ENCODE measurements at regions not wholly inside any gene's neighbourhood (a gene's known extent, or its start where the extent isn't known, plus 50 kb on each side); places are given as distances from the start of the nearest gene placed in this dataset.

DNA sequence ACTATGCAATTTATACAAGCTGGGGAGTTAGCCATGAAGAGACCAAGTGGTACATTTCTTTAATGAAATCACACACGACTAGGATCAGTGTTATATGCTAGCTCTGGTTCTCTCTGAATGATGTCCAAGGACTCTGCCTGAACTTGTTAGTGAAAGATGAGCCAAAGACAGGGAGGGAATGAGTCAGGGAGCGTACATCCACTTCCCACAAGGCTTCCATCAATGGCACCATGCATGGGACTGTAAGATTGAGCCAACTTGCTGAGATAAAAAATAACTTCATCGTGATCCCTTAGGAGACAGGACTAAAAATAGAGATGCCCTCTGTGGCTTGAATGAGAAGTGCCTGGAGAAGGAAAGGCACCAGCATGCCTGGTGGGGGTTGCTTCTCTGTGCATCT, 629.7 kb downstream of the ACTR3B start:
- no peaks in the 10 kb centered on the region for H3K4me1 Mint-ChIP-seq (ENCODE audit: low read depth)
- ChIA-PET CTCF (no interaction called here), POLR2A (no interaction called here)
- no peak overlapping the region for H3K27ac Mint-ChIP-seq
- intact Hi-C loops (cut with micrococcal nuclease) = no loop called here
- no peak for ATAC-seq
- TF ChIP-seq, protein P1, sequence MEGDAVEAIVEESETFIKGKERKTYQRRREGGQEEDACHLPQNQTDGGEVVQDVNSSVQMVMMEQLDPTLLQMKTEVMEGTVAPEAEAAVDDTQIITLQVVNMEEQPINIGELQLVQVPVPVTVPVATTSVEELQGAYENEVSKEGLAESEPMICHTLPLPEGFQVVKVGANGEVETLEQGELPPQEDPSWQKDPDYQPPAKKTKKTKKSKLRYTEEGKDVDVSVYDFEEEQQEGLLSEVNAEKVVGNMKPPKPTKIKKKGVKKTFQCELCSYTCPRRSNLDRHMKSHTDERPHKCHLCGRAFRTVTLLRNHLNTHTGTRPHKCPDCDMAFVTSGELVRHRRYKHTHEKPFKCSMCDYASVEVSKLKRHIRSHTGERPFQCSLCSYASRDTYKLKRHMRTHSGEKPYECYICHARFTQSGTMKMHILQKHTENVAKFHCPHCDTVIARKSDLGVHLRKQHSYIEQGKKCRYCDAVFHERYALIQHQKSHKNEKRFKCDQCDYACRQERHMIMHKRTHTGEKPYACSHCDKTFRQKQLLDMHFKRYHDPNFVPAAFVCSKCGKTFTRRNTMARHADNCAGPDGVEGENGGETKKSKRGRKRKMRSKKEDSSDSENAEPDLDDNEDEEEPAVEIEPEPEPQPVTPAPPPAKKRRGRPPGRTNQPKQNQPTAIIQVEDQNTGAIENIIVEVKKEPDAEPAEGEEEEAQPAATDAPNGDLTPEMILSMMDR (IDR thresholded peaks at IDR 0.05) = no peak
- H3K27me3 Mint-ChIP-seq = no peaks in the 10 kb centered on the region
- H3K4me3 Mint-ChIP-seq = no peak overlapping the region
- no peak for DNase-seq
- peaks cover 17% of the 10 kb centered on the region for H3K9me3 Mint-ChIP-seq
- no peaks in the 10 kb centered on the region for H3K36me3 Mint-ChIP-seq (ENCODE audit: low read depth)

DNA sequence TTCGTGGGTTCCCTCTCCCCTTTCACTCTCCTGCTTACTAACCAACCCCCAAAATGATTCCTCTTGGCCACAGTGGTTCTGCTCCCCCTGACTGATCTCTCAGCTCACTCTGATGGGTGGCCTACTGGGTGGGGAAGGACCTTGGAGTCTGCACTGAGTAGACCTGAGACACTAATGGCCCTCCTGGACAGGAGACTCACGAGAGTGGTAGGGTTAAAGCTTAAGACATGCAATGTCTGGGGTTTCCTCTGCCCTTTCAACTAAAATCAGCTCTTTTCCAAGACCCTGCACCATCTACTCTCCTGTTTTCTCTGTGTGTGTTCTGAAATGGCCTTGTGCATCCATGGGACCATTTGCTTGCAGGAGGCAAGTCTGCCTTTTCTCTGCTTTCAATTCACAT, 631.4 kb downstream of the ACTR3B start:
- no peaks in the 10 kb centered on the region for H3K36me3 Mint-ChIP-seq (ENCODE audit: low read depth)
- CTCF ChIA-PET = no interaction called here
- peaks cover 17% of the 10 kb centered on the region for H3K9me3 Mint-ChIP-seq
- POLR2A ChIA-PET = no interaction called here
- H3K27me3 Mint-ChIP-seq = no peaks in the 10 kb centered on the region
- no peaks in the 10 kb centered on the region for H3K4me1 Mint-ChIP-seq (ENCODE audit: low read depth)
- ATAC-seq (no peak), DNase-seq (no peak)
- intact Hi-C loops (cut with micrococcal nuclease) = no loop called here
- no peak overlapping the region for H3K4me3 Mint-ChIP-seq
- TF ChIP-seq, protein P1 (IDR thresholded peaks at IDR 0.05) = no peak
- H3K27ac Mint-ChIP-seq = no peak overlapping the region

DNA sequence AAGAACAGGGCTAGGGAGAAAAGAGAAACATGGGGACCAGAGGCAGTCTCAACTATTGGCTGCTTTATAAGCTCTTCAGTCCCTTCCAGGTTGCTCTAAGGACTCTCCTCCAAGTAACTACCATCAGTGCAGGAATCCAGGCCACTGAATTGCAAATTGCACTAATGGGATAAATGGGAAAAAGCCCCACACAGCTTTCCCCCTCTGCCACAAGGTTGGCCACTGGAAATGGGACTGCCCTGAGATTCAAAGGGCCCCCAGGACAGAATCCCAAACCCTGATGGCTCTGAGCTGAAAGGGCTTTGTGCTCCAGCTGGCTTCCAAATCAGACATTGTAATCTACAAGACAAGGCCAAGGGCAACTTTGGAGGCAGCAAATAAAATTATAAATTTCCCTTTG, 633.2 kb downstream of the ACTR3B start:
- no peaks in the 10 kb centered on the region for H3K27me3 Mint-ChIP-seq
- DNase-seq = no peak
- ChIA-PET CTCF (interaction anchor here (0.5 kb wide), 1 partner anchor 251 kb away, joined by 3 read pairs; no protein-coding TSS in a partner anchor), POLR2A (no interaction called here)
- intact Hi-C loops (cut with micrococcal nuclease) = no loop called here
- H3K4me1 Mint-ChIP-seq (ENCODE audit: low read depth) = no peaks in the 10 kb centered on the region
- H3K27ac Mint-ChIP-seq = no peak overlapping the region
- TF ChIP-seq, protein P1 (IDR thresholded peaks at IDR 0.05) = no peak
- H3K36me3 Mint-ChIP-seq (ENCODE audit: low read depth) = no peaks in the 10 kb centered on the region
- peaks cover 17% of the 10 kb centered on the region for H3K9me3 Mint-ChIP-seq
- no peak for ATAC-seq
- H3K4me3 Mint-ChIP-seq = no peak overlapping the region

DNA sequence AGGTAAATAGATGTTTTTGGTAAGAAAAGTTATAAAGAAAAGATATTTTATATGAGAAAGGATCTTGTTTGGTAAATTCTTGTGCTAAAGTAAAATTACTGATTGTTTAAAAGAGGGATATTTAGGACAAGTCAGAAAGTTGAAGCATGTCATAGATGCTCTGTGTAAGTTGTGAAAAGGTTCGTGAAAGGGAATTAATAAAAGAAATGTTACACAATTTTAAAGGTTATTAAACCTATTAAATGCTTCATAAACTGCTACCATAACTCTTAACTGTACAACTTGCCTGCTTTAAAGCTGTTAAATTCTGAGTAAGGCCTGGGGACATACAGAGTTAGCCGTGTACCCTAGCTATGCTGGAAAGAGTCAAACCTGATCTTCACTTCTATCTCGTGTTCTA, 634.1 kb downstream of the ACTR3B start:
- Mint-ChIP-seq H3K27ac (no peak overlapping the region), H3K9me3 (peaks cover 17% of the 10 kb centered on the region), H3K36me3 (ENCODE audit: low read depth) (no peaks in the 10 kb centered on the region), H3K27me3 (no peaks in the 10 kb centered on the region), H3K4me3 (no peak overlapping the region), H3K4me1 (ENCODE audit: low read depth) (no peaks in the 10 kb centered on the region)
- DNase-seq (no peak), ATAC-seq (no peak)
- ChIA-PET CTCF (no interaction called here), POLR2A (no interaction called here)
- intact Hi-C loops (cut with micrococcal nuclease) = no loop called here
- TF ChIP-seq, protein P1 (IDR thresholded peaks at IDR 0.05) = no peak

DNA sequence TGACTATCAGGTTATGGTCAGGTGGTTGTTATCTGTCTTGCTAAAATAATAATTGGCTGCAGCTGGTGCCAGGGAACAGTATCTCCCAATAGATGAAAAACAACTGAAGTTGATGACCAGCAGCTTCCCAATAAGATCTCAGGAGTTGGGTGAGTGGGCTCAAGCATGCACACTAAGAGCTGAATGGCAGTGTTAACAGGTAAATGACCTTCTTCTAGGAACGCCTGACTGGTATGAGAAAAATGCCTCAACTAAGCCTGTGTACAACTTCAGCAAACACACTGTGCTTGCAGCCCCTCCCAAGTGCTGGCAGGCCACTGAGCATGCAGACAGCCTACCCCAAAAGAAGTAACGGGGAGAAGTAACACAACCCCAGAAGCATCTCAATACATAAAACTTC, 636.9 kb downstream of the ACTR3B start:
- Mint-ChIP-seq H3K27me3 (no peaks in the 10 kb centered on the region), H3K36me3 (ENCODE audit: low read depth) (no peaks in the 10 kb centered on the region), H3K27ac (no peak overlapping the region), H3K4me3 (no peak overlapping the region), H3K4me1 (ENCODE audit: low read depth) (no peaks in the 10 kb centered on the region), H3K9me3 (peaks cover 6% of the 10 kb centered on the region)
- ChIA-PET POLR2A (no interaction called here), CTCF (no interaction called here)
- TF ChIP-seq, protein P1 (IDR thresholded peaks at IDR 0.05) = no peak
- DNase-seq = no peak
- intact Hi-C loops (cut with micrococcal nuclease) = no loop called here
- no peak for ATAC-seq

Measured in activated CD8-positive, alpha-beta T cell treated with anti-CD3 and anti-CD28 coated beads for 36 hours (primary cell).